Neural cell (in vitro differentiated cells): ENCODE measurements at regions not wholly inside any gene's neighbourhood (a gene's known extent, or its start where the extent isn't known, plus 50 kb on each side); places are given as distances from the start of the nearest gene placed in this dataset.

Source experiments
- CTCF ChIP-seq: fragments of 450-650 bp; IDR thresholded peaks from 2 replicates; pipeline ENCODE4 v1.5.1; 2014; ENCODE audit warnings: antibody characterized with exemption, mild to moderate bottlenecking, moderate library complexity; ENCODE audit not compliant: poor library complexity, severe bottlenecking
- EP300 ChIP-seq: fragments of 450-650 bp; conservative IDR thresholded peaks from 2 replicates; pipeline ENCODE4 v1.6.1; 2014; ENCODE audit warnings: antibody characterized with exemption, mild to moderate bottlenecking, moderate library complexity; ENCODE audit not compliant: poor library complexity, severe bottlenecking
- EZH2 ChIP-seq: fragments of 200-600, 300-800 bp; shearing (Covaris generic), sonication (generic); IDR thresholded peaks from 2 replicates; pipeline ENCODE4 v1.6.1; 2014; ENCODE audit warnings: antibody characterized with exemption, low read length, borderline replicate concordance, mild to moderate bottlenecking; ENCODE audit not compliant: insufficient read depth, poor library complexity, severe bottlenecking
- MXI1 ChIP-seq: fragments of 450-650 bp; conservative IDR thresholded peaks from 2 replicates; pipeline ENCODE4 v1.6.1; 2014; ENCODE audit warnings: antibody characterized with exemption, mild to moderate bottlenecking; ENCODE audit not compliant: poor library complexity, severe bottlenecking
- POLR2AphosphoS5 ChIP-seq: IDR thresholded peaks from 2 replicates; pipeline ENCODE4 v1.6.1; 2012
- SMC3 ChIP-seq: fragments of 450-650 bp; conservative IDR thresholded peaks from 2 replicates; pipeline ENCODE4 v1.6.1; 2014; ENCODE audit warnings: antibody characterized with exemption, mild to moderate bottlenecking, moderate library complexity; ENCODE audit not compliant: poor library complexity
- TAF1 ChIP-seq: IDR thresholded peaks from 2 replicates; pipeline ENCODE4 v1.6.1; 2012; ENCODE audit warnings: low read depth

- no peak for TF ChIP-seq CTCF
- no peak for TF ChIP-seq EZH2
- TF ChIP-seq EP300: no peak
- no peak for TF ChIP-seq TAF1
- TF ChIP-seq SMC3: no peak
- no peak for TF ChIP-seq POLR2AphosphoS5
- TF ChIP-seq MXI1: no peak
Observed at GRCh38 chrX:23494741-23495140, 160.1 kb downstream of the PTCHD1 start.
